Keratinocyte (primary cell): ENCODE measurements at regions not wholly inside any gene's neighbourhood (a gene's known extent, or its start where the extent isn't known, plus 50 kb on each side); places are given as distances from the start of the nearest gene placed in this dataset.

Experiments
- DNase-seq: peaks from one replicate; pipeline ENCODE4 v3.0.0-alpha.2; 2011; ENCODE audit warnings: low read depth, missing footprints, low spot score
- FAIRE-seq: peaks from 2 replicates; lab custom pipeline; 2011; peaks lifted over from hg19 to GRCh38; lab: Jason Lieb, UNC
- H2AFZ ChIP-seq: 2 replicates; pipeline ENCODE4 v1.6.0; 2012; ENCODE audit warnings: low read length, control low read depth, inconsistent platforms; ENCODE audit not compliant: control insufficient read depth
- H3K27ac ChIP-seq: 2 replicates; pipeline ENCODE4 v1.5.1; 2011; ENCODE audit warnings: low read length; ENCODE audit not compliant: control insufficient read depth, insufficient read depth
- H3K27me3 ChIP-seq: 3 replicates; pipeline ENCODE4 v1.6.0; 2011; ENCODE audit warnings: low read length; ENCODE audit not compliant: control insufficient read depth, insufficient read depth; ENCODE audit errors: extremely low read depth
- H3K36me3 ChIP-seq, 2 experiments: 2 replicates in 1 of 2; 3 replicates in 1 of 2; pipeline ENCODE4 v1.5.1; 2011; ENCODE audit warnings: low read length in 2 of 2, mild to moderate bottlenecking in 1 of 2; ENCODE audit not compliant: control insufficient read depth in 2 of 2, insufficient read depth in 2 of 2; ENCODE audit errors: extremely low read depth in 1 of 2
- H3K4me1 ChIP-seq: 3 replicates; pipeline ENCODE4 v1.5.1; 2011; ENCODE audit warnings: low read length; ENCODE audit not compliant: control insufficient read depth, insufficient read depth; ENCODE audit errors: extremely low read depth
- H3K4me2 ChIP-seq: 3 replicates; pipeline ENCODE4 v1.6.0; 2011; ENCODE audit warnings: low read depth, low read length; ENCODE audit not compliant: control insufficient read depth, insufficient read depth; ENCODE audit errors: extremely low read depth
- H3K4me3 ChIP-seq, 3 experiments: fragments of 200-600 bp in 1 of 3; sonication (generic) in 1 of 3; 2 replicates in 2 of 3; 3 replicates in 1 of 3; pipeline ENCODE4 v1.5.1; 2011 to 2016; ENCODE audit warnings: low read length in 3 of 3, mild to moderate bottlenecking in 3 of 3, control low read depth in 2 of 3, inconsistent platforms in 1 of 3, low read depth in 1 of 3, mixed read lengths in 1 of 3, mixed run types in 1 of 3, moderate library complexity in 1 of 3; ENCODE audit not compliant: control insufficient read depth in 2 of 3, insufficient read depth in 2 of 3; ENCODE audit errors: extremely low read depth in 1 of 3
- H3K79me2 ChIP-seq: 2 replicates; pipeline ENCODE4 v1.6.0; 2012; ENCODE audit warnings: low read length; ENCODE audit not compliant: control insufficient read depth, insufficient read depth
- H3K9ac ChIP-seq: 3 replicates; pipeline ENCODE4 v1.6.0; 2011; ENCODE audit warnings: low read length; ENCODE audit not compliant: control insufficient read depth, insufficient read depth; ENCODE audit errors: extremely low read depth
- H3K9me1 ChIP-seq: 3 replicates; pipeline ENCODE4 v1.6.0; 2011; ENCODE audit warnings: low read length; ENCODE audit not compliant: control insufficient read depth, insufficient read depth; ENCODE audit errors: extremely low read depth
- H3K9me3 ChIP-seq: 2 replicates; pipeline ENCODE4 v1.5.1; 2012; ENCODE audit warnings: low read depth, low read length; ENCODE audit not compliant: control insufficient read depth
- H4K20me1 ChIP-seq: 3 replicates; pipeline ENCODE4 v1.6.0; 2011; ENCODE audit warnings: low read length; ENCODE audit not compliant: control insufficient read depth, insufficient read depth; ENCODE audit errors: extremely low read depth
- CTCF ChIP-seq, 3 experiments: IDR thresholded peaks in 1 of 3; conservative IDR thresholded peaks in 1 of 3; optimal IDR thresholded peaks in 1 of 3; 2 replicates in 2 of 3; 3 replicates in 1 of 3; pipeline versions ENCODE3 to v1.5.1; 2011; ENCODE audit warnings: low read length in 3 of 3, mild to moderate bottlenecking in 3 of 3, moderate library complexity in 2 of 3, control low read depth in 1 of 3, inconsistent platforms in 1 of 3; ENCODE audit not compliant: insufficient read depth in 2 of 3; ENCODE audit errors: extremely low read depth in 1 of 3
- EZH2 ChIP-seq: IDR thresholded peaks from one replicate; pipeline ENCODE4 v1.6.1; 2012; ENCODE audit warnings: inconsistent platforms, mild to moderate bottlenecking, low read length, moderate library complexity
- dilution Hi-C: fragments of 300-500 bp; cut with MboI; formaldehyde crosslinking; loops from one replicate; pipeline ENCODE4 v1.7.0; 2020; ENCODE audit warnings: low sequenced_read_pairs; ENCODE audit not compliant: extremely low pct_ligation_motif_present

GRCh38 chr3:4245671-4246070, 57.5 kb upstream of the SETMAR start:
- DNase-seq (no peak), FAIRE-seq (no peak)
- no peaks in the 10 kb centered on the region for H3K36me3 ChIP-seq
- H3K79me2 ChIP-seq, result no peaks in the 10 kb centered on the region
- H3K4me2 ChIP-seq, result no peak overlapping the region
- H3K9me1 ChIP-seq, result no peaks in the 10 kb centered on the region
- dilution Hi-C loops, result no loop called here
- peaks cover 3% of the 10 kb centered on the region for H3K9me3 ChIP-seq
- H3K27me3 ChIP-seq, result no peaks in the 10 kb centered on the region
- no peak overlapping the region for H3K27ac ChIP-seq
- H3K9ac ChIP-seq, result no peak overlapping the region
- H4K20me1 ChIP-seq, result no peaks in the 10 kb centered on the region
- H3K4me1 ChIP-seq, result no peaks in the 10 kb centered on the region
- H2AFZ ChIP-seq, result no peak overlapping the region
- TF ChIP-seq EZH2 (no peak), CTCF (optimal IDR thresholded peaks at IDR 0.05 in 1 of 3, IDR thresholded peaks at IDR 0.05 in 1 of 3, conservative IDR thresholded peaks at IDR 0.05 in 1 of 3; ENCODE audit: extremely low read depth in 1 of 3, insufficient read depth in 2 of 3, low read length in 3 of 3) (no peak)
- H3K4me3 ChIP-seq, result no peak overlapping the region

GRCh38 chr3:4247391-4247790, 55.8 kb upstream of the SETMAR start:
- FAIRE-seq, result no peak
- Histone ChIP-seq H3K27ac (no peak overlapping the region), H3K9me3 (peaks cover 1% of the 10 kb centered on the region), H3K79me2 (no peaks in the 10 kb centered on the region), H3K27me3 (no peaks in the 10 kb centered on the region), H3K9ac (no peak overlapping the region), H3K4me3 (no peak overlapping the region), H3K4me2 (no peak overlapping the region), H3K4me1 (no peaks in the 10 kb centered on the region), H4K20me1 (no peaks in the 10 kb centered on the region), H3K36me3 (no peaks in the 10 kb centered on the region), H2AFZ (no peak overlapping the region), H3K9me1 (no peaks in the 10 kb centered on the region)
- TF ChIP-seq EZH2 (no peak), CTCF (optimal IDR thresholded peaks at IDR 0.05 in 1 of 3, IDR thresholded peaks at IDR 0.05 in 1 of 3, conservative IDR thresholded peaks at IDR 0.05 in 1 of 3; ENCODE audit: extremely low read depth in 1 of 3, insufficient read depth in 2 of 3, low read length in 3 of 3) (no peak)
- dilution Hi-C loops, result no loop called here
- no peak for DNase-seq
